Osteoblast (primary cell): ENCODE measurements at regions not wholly inside any gene's neighbourhood (a gene's known extent, or its start where the extent isn't known, plus 50 kb on each side); places are given as distances from the start of the nearest gene placed in this dataset.

Experiments
- DNase-seq: peaks from one replicate; pipeline ENCODE4 v3.0.0; 2011; ENCODE audit warnings: low spot score, mixed read lengths; ENCODE audit not compliant: insufficient read length; ENCODE audit errors: missing footprints
- H2AFZ ChIP-seq: 2 replicates; pipeline ENCODE4 v1.6.0; 2011; ENCODE audit warnings: mild to moderate bottlenecking, low read length
- H3K27ac ChIP-seq: 2 replicates; pipeline ENCODE4 v1.5.1; 2011; ENCODE audit warnings: mild to moderate bottlenecking, low read depth, low read length, moderate library complexity
- H3K27me3 ChIP-seq: 2 replicates; pipeline ENCODE4 v1.6.0; 2012; ENCODE audit warnings: mild to moderate bottlenecking, control low read depth, inconsistent platforms, low read length, moderate library complexity; ENCODE audit not compliant: insufficient read depth
- H3K36me3 ChIP-seq: 2 replicates; pipeline ENCODE4 v1.5.1; 2011; ENCODE audit warnings: mild to moderate bottlenecking, low read length, control low read depth, moderate library complexity; ENCODE audit not compliant: insufficient read depth
- H3K4me1 ChIP-seq: 2 replicates; pipeline ENCODE4 v1.5.1; 2011; ENCODE audit warnings: mild to moderate bottlenecking, low read length, control low read depth, moderate library complexity; ENCODE audit not compliant: insufficient read depth
- H3K4me2 ChIP-seq: 2 replicates; pipeline ENCODE4 v1.6.0; 2011; ENCODE audit warnings: mild to moderate bottlenecking, low read length; ENCODE audit not compliant: insufficient read depth
- H3K4me3 ChIP-seq: fragments of 200-600 bp; sonication (generic); 3 replicates; pipeline ENCODE4 v1.5.1; 2012; ENCODE audit warnings: mild to moderate bottlenecking, low read length, inconsistent platforms; ENCODE audit not compliant: insufficient read depth
- H3K79me2 ChIP-seq: 2 replicates; pipeline ENCODE4 v1.6.0; 2012; ENCODE audit warnings: mild to moderate bottlenecking, low read length, control low read depth, inconsistent platforms; ENCODE audit not compliant: insufficient read depth
- H3K9me3 ChIP-seq: 2 replicates; pipeline ENCODE4 v1.5.1; 2011; ENCODE audit warnings: low read depth, low read length, control low read depth
- H4K20me1 ChIP-seq: 2 replicates; pipeline ENCODE4 v1.6.0; 2012; ENCODE audit warnings: mild to moderate bottlenecking, low read length, control low read depth; ENCODE audit not compliant: insufficient read depth
- TF ChIP-seq, protein P1 (sequence below): IDR thresholded peaks from 2 replicates; pipeline ENCODE4 v1.5.1; 2011; ENCODE audit warnings: mild to moderate bottlenecking, low read depth, low read length, moderate library complexity; ENCODE audit errors: extremely low read depth

GRCh38 chr3:65276551-65276950 is 588.8 kb upstream of the ADAMTS9 start:
- Histone ChIP-seq H3K27ac (no peak overlapping the region), H3K9me3 (no peaks in the 10 kb centered on the region), H3K27me3 (no peaks in the 10 kb centered on the region), H3K36me3 (no peaks in the 10 kb centered on the region), H3K4me1 (no peaks in the 10 kb centered on the region), H3K4me2 (no peak overlapping the region), H4K20me1 (no peaks in the 10 kb centered on the region), H2AFZ (no peak overlapping the region), H3K4me3 (no peak overlapping the region), H3K79me2 (no peaks in the 10 kb centered on the region)
- TF ChIP-seq, protein P1, sequence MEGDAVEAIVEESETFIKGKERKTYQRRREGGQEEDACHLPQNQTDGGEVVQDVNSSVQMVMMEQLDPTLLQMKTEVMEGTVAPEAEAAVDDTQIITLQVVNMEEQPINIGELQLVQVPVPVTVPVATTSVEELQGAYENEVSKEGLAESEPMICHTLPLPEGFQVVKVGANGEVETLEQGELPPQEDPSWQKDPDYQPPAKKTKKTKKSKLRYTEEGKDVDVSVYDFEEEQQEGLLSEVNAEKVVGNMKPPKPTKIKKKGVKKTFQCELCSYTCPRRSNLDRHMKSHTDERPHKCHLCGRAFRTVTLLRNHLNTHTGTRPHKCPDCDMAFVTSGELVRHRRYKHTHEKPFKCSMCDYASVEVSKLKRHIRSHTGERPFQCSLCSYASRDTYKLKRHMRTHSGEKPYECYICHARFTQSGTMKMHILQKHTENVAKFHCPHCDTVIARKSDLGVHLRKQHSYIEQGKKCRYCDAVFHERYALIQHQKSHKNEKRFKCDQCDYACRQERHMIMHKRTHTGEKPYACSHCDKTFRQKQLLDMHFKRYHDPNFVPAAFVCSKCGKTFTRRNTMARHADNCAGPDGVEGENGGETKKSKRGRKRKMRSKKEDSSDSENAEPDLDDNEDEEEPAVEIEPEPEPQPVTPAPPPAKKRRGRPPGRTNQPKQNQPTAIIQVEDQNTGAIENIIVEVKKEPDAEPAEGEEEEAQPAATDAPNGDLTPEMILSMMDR: no peak
- no peak for DNase-seq

DNA sequence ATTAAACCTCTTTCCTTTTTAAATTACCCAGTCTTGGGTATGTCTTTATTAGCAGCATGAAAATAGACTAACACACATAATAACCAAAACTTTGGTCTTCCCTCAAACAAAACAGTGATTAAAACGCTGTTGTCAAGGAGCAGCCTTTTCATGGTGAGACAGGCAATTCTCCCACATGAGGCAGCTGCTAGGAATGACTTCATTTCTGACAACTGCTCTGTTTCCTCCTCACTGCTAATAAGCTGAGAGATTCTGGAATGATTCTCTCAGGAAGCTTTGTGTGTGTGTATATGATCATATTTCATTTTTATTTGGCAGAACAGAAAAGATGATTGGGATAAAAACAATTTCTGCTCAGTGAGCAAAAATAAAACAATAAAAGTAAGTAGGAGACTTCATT is 580.6 kb upstream of the ADAMTS9 start:
- no peaks in the 10 kb centered on the region for H4K20me1 ChIP-seq
- H3K4me2 ChIP-seq: no peak overlapping the region
- H3K9me3 ChIP-seq: no peaks in the 10 kb centered on the region
- H3K79me2 ChIP-seq: no peaks in the 10 kb centered on the region
- no peaks in the 10 kb centered on the region for H3K36me3 ChIP-seq
- no peak for DNase-seq
- no peaks in the 10 kb centered on the region for H3K4me1 ChIP-seq
- no peak overlapping the region for H3K4me3 ChIP-seq
- H3K27ac ChIP-seq: no peak overlapping the region
- TF ChIP-seq, protein P1: no peak
- no peaks in the 10 kb centered on the region for H3K27me3 ChIP-seq
- no peak overlapping the region for H2AFZ ChIP-seq

- Histone ChIP-seq H4K20me1 (no peaks in the 10 kb centered on the region), H3K36me3 (no peaks in the 10 kb centered on the region), H3K4me2 (no peak overlapping the region), H3K4me1 (no peaks in the 10 kb centered on the region), H3K9me3 (no peaks in the 10 kb centered on the region), H3K27ac (no peak overlapping the region), H3K79me2 (no peaks in the 10 kb centered on the region), H3K27me3 (no peaks in the 10 kb centered on the region), H2AFZ (no peak overlapping the region), H3K4me3 (no peak overlapping the region)
- TF ChIP-seq, protein P1: no peak
- no peak for DNase-seq
These were observed 578.3 kb upstream of the ADAMTS9 start for GRCh38 chr3:65265942-65266590.

- no peaks in the 10 kb centered on the region for H4K20me1 ChIP-seq
- no peak overlapping the region for H3K4me3 ChIP-seq
- no peak overlapping the region for H2AFZ ChIP-seq
- TF ChIP-seq, protein P1: no peak
- no peaks in the 10 kb centered on the region for H3K36me3 ChIP-seq
- H3K27me3 ChIP-seq: no peaks in the 10 kb centered on the region
- H3K9me3 ChIP-seq: no peaks in the 10 kb centered on the region
- H3K27ac ChIP-seq: no peak overlapping the region
- no peaks in the 10 kb centered on the region for H3K79me2 ChIP-seq
- no peak overlapping the region for H3K4me2 ChIP-seq
- DNase-seq: no peak
- no peaks in the 10 kb centered on the region for H3K4me1 ChIP-seq
These were observed 577.7 kb upstream of the ADAMTS9 start for GRCh38 chr3:65265511-65265910.
